NOMO-1 (cell line): ENCODE measurements at regions not wholly inside any gene's neighbourhood (a gene's known extent, or its start where the extent isn't known, plus 50 kb on each side); places are given as distances from the start of the nearest gene placed in this dataset.
"Not testable (repeated sequence)": the region's sequence is repeated elsewhere in the genome, so short reads cannot be mapped to it uniquely, and the experiment has no call there.

Experiments used
- DNase-seq, 2 experiments: peaks; one replicate each; lab custom pipeline; 2025; ENCODE audit not compliant: unreplicated experiment in 2 of 2; lab: John Stamatoyannopoulos, UW

DNA sequence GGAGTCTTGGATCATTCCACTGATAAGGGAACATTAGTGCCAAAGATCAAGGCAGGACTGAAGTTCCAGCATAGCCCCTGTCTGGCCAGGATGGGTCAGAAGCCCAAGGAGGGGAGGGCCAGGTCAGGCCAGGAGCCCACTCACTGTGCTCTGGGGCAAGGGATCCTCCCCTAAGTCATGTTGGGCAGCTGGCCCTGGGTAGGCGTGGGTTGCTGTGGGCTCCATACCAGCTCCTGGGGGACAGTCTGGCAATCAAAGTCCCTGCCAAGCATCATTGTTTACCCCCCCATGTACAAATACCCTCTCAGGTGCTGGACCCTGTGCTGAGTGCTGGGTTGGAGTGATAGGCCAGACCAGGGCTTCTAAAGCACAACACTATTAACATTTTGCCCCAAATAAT lies 130.5 kb downstream of the IRX5 start:
- DNase-seq = no peak

DNA sequence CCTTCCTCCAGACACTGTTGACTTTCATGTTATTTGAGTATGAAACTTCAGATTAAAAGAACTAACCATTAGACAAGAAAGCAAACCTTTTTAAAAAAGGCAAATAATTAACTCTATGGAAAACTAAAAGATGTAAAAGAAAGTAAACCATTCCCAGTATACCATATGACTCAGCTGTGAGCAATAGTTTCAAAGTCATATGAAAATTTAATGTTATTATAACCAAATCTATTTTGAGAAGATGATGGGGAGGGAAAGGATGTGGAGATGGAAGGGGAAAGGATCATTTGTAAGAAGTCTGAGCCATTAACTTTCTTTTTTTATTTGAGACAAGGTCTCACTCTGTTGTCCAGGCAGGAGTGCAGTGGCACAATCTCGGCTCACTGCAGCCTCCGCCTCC lies 131.8 kb downstream of the IRX5 start:
- no peak for DNase-seq

DNA sequence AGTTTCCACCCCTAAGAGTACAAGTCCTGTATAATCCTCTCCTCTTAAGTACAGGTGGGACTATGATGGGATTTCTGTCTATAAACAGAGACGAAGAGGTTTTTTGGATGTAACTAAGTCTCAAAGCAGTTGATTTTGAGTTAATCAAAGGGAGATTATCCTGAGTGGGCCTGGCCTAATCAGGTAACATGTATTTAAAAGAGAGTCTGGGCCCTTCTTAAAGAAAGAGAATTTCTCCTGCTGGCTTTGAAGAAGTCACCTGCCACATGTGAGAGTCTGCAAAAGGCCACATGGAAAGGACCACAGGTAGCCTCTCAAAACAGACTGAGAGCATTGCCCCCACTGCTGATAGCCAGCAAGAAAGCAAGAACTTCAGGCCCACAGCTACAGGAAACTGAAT lies 142.3 kb downstream of the IRX5 start:
- DNase-seq = no peak

DNA sequence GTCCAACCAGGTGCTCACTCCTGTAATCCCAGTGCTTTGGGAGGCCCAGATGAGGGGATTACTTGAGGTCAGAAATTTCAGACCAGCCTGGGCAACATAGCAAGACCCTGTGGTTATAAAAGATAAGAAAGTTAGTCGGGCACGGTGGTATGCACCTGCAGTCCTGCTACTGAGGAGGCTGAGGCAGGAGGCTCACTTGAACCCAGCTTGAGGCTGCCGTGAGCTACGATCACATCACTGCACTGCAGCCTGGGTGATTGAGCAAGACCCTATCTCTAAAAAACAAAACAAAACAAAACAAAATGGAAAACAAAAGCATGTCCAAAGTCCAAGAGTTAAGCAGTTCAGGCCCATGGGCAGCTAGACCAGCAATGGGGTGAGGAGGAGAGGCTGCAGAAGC lies 143.2 kb downstream of the IRX5 start:
- DNase-seq = no peak

DNA sequence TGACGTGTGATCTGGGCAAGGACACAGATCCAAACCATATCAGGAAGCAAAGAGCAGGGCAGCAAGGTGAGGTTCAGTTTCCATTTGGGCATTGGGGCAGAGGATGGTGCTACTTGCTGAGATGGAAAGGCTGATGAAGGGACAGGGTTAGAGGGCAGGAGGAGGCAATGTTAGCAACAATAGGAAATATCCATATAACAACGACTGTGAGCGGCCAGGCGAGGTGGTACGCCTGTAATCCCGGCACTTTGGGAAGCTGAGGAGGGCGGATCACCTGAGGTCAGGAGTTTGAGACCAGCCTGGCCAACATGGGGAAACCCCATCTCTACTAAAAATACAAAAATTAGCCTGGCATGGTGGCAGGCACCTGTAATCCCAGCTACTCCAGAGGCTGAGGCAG lies 144.5 kb downstream of the IRX5 start:
- DNase-seq = not testable (repeated sequence)

DNA sequence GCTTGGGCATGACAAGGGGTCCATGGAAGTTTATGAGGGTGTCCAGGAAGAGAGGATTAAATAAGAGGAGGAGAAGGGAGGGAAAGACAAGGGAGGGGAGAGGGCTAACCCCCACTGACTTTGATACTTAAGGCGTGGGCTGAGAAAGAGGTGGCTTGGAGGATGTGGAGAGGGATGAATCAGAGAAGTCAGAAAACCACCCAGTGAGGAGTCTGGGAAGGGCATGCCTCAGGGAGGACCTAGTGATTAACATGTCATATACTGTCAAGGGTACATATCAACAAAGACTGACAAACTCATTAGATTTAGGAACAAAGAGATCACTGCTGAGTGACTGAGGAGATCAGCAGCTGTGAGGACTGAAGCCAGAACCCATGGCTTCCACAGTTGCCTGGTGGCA lies 145.4 kb downstream of the IRX5 start:
- no peak for DNase-seq

DNA sequence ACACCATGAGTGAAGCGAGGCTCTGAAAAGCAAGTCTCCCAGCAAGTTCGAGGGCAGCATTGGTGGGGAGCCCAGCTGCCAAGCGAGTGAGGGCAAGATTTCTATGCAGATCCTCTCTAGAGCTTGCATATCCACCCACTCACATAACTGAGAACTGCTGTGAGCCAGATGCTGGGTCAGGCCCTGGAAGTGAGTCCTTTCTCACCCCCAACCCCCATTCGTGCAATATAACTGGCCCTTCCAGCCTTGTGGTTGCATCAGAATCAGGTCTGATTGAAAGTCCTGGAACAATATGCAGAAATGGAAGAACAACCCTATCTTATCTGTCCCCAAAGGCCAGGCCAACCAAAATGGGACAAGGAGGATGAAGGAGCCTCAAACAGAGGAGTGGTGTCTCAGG lies 146.6 kb downstream of the IRX5 start:
- no peak for DNase-seq

DNA sequence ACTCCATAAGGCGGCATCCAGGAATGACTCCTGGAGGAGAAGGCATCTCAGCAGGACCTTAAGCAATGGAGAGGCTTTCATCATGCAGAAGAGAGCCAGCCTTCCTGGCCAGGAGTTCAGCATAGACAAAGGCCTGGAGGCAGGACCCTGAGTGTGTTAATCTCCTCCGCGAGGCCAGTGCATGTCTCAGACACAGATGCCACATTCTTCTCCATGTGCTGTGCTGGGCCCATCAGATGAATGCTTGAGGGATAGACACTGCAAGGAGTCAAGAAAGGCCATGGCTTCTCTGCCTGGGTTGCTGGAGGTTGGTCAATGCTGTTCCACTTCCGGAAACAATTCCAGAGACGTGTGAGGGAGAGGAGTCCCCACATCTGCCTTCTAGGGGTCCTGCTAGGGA lies 147.5 kb downstream of the IRX5 start:
- DNase-seq = no peak

DNA sequence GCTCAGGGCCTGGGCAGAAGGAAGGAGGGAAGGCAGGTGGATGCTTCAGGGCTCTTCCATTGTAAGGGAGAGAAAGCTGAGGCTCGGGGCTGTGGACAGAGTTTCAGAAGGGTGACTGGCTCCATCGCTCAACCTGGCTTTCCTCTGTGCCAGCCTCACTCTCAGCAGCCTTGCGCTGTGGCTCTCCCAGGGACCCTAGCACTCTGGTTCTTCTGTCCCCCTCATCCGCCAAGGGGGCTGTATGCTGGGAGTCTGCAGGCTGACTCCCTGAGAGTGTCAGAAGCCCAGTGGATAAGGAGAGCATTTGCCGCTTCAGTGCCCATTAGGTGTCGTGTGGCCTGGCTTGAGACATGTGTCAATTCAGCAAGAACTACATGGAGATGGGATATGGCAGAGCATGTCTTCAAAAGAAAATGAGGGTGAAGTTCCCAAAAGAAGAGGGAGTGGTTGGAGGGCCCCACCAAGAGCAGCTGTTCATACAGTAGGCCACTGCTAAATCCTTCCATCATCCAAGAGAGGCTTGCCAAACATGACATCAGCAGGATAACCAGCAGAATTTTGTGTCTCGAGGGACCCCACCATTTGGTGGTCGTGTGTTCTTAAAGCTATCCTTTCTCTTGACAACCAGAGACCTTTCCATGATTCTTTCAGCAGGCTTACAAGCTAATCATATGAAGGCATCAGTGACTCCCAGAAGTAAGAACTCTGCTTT lies 148.2 kb downstream of the IRX5 start:
- no peak for DNase-seq

DNA sequence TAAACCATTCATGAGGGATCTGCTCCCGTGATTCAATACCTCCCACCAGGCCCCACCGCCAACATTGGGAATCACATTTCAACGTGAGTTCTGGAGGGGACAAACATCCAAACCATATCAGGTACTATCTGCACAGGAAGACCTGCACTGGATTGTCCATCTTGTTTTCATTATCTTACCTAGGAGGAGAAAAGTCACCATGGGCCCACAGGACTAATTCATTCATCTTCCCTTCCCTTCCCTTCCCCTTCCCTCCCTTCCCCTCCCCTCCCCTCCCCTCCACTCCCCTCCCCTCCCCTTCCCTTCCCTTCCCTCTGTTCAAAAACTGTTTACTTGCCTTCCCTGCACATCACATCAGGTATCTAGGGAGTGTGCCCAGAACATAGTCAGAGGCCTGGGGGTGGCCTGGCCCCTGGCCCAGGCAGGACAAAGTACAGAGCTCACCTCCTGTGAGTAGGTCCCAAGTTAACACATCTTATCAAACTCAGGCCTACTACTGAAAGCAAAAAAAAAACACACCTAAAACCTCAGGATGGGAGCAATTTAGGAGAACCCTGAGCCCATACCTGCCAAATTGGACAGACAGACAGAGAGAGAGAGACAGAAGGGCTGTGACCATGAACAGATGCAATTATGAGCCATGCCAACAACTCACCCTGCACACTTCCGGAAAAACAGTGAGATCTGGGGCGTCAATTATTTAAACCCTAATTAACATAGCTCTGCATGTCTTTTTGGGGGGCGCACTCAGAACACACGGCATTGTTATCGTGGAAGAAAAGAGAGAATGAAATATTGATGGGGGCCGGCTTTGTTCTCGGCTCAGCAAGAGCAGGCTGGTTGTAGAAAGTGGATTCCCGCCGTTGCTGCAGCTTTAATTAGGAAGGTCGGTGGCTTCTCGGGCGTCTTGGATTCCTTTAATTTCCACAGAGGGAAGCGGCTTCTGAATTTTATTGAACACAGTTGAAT lies 151.2 kb downstream of the IRX5 start:
- no peak for DNase-seq

DNA sequence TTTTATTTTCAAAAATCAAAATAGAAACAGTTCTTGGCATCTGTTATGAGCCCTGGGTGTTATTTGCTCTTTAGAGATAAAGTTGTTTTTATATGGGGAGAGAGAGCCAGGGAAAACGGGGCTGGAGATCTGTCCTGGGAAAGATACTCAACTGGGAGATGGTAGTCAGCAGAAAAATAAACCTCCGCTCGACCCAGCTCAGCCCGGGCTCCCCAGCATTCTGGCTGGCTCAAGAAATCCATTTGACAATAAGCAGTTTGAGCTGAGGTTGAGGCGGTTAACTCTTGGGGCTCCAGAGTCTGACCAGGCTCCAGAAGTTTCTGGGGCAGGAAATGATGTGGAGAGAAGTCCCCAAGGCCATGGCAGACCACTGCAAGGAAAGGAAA lies 151.9 kb downstream of the IRX5 start:
- no peak for DNase-seq

DNA sequence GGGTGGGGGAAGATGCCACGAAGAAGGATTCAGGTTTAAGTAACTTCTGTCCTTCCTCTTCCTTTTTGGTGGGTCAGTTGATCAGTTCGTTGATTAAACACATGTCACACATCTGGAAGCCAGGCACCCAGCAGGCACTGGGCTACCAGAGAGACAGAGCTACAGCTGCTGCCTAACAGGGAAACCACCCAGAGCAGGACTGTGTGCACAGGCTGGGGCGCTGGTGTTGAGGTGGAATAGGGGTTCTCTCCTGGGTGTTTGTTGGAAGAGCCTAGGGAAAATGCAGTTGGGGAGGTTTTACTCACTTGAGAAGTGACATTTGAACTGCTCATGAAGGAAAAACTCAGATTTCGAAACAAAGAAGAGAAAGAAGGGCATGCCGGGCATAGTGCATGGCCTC lies 152.4 kb downstream of the IRX5 start:
- no peak for DNase-seq

DNA sequence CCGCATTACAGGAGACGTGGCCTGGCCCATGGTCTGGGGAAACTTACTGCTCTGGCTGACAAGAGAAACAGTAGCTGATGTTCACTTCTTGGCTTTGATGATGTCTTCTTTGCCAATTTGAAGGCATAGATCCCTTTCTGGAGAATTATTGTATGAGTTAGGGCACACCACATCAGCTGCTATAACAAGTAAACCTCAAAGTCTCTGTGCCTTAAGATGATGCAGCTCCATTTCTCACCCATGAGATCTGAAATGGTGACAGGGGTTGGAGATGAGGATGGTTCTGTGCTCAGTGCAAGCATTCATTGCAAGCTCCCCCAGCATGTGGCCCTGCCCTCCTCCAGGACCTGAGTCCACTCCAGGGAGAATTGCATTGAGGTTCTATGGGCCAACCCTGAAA lies 157.4 kb downstream of the IRX5 start:
- DNase-seq = no peak

DNA sequence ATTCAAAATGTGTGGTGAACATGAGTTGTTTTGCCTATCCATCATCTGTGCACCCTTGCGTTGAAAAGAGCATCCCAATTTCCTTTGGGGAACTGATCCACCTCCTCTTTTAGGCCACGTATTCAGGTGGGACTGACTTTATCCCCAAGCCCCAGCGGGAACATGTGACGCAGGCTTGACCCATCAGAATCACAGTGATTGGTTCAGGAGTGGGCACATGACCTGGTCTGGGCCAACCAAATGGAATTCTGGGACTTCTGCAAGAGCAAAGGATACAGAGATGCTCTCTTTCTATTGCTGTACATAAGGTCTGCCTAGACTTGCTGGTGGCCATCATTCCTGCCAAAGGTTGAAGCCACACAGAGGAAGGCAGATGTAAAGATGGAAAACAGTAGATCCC lies 158.9 kb downstream of the IRX5 start:
- no peak for DNase-seq

DNA sequence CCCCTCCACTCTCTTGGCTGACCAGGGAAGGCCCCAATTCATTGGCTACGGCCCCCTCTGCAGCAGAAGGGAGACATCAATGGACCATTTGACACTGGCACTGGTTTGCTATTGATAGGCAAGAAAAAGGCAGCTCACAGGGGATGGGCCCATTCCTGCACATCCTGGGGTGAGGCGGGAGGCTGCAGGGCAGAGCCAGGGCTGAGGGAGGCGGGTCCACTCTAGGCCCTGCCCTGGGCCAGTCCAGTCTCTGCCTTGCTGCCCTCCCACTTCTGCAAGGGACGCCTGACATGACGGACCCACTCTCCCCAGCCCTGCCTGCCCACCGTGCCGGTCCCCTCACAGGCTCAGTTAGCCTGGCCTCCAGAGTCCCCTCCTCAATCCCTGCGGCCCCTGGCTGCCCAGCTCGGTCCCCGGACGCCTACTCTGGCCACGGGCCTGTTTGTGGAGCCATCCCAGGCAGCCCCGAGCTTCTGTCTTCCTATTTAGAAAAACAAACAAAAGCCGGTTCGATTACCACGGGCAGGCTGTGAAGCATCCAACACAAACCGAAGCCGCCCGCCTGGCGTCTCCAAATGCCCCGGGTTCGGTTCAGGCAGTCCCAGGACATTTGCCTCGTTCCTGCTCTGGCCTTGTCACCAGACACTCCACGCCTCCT lies 160.7 kb downstream of the IRX5 start:
- no peak for DNase-seq

DNA sequence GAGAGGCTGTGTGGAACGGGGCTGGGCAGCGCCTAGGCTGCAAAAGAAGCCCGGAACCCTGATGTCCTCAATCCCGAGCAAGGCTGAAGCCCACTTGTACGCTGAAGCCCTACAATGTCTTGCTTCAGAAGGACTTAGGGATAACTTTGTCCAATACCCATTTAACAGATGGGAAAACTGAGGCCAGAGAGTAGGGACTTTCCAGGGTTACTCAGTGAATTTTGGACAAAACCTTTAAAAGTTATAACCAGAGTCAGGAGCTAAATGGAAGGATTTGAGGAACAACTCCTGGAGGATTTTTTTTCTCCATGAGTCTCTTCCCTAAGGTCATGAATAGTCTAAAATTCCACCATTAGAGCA lies 161.2 kb downstream of the IRX5 start:
- DNase-seq = no peak

DNA sequence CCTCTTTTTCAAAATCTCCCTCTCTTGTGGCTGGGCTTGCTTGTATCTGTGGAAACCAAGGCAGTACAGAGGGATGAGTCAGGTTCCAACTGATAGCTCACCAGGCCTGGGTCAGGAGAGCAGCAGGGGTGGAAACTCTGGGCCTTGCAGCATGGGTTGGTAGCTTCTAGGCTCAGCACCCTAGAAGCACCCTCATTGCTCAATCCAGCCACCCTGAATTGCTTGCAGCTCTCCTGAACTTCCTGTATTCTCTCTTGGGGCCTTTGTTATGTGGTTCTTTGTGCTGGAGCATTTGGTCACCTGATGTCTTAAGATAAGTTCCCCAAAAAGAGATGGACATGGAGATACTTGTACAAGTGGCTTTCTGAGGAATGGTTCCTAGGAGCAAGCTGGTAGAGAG lies 169.4 kb downstream of the IRX5 start:
- DNase-seq = peak in 1 of 2 experiments; percentile 10

DNA sequence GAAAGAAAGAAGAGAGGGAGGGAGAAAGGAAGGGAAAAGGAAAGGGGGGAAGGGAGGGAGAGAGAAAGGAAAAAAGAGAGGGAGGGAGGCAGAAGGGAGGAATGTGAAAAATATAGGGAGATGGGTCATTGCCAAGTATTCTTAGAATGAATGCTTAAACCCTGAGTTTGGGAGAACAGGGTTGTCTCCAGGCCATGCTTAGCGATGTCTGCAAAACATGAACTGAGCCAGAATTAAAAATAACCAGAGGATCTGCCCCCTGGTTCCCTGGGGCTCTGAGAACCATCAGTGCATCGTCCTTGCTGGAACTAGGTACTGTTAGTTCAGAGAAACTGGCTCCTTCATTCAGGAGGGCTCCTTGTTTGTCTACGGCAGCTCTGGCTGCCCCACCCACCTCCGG lies 170.4 kb downstream of the IRX5 start:
- DNase-seq = no peak

DNA sequence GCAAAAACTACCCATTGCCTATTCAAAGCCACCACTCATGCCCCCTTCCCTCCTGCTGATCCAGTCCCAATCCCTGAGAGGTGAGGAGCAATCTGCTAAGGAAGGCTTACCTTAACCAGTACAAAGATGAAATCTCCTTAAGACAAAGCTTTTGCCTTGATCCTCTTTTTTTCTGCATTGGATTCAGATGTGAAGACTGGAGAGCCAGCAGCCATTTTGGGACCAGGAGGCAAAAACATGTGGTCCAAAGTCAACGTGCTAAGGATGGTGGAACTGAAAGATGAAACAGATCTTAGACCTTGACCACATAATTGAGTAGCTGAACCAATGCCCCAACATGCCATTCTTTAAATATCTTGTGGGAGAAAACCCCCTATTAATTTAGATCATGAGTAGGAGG lies 171.4 kb downstream of the IRX5 start:
- DNase-seq = no peak

DNA sequence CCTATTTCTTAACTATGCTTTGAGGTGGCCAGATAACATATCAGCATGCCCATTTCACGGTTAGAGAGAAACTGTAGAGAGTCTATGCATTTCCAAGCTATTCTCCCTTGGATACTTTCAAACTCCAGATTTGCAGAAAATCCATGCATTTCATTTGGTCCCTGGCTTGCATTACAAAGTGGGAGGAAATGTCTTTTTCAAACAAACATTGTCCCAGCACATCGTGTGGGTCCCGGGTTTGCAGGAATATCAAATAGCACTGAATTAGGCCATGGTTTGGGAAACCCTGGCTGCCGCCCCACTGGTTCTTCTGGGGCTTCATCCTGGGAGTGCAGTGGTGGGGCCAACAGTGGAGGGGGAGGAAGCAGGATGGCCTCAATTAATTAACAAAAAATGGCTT lies 171.9 kb downstream of the IRX5 start:
- DNase-seq = no peak

DNA sequence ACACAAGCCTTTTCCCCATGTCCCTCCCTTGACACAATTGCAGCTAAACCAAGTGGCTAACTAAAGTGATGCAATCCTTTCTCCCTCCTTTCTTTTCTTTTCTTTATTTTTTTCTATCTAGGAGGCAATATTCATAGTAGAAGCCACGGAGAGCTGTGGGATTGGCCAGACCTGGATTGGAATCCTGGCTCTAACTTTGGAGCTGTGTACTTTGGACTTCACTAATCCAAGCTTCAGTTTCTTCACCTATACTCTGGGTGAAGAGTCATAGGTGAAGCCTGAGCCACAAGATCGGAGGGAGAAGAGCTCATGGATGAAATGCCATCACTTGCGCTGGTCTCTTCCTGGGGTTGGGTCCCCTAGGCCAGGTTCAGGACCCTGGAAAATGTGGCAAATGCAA lies 177.2 kb downstream of the IRX5 start:
- DNase-seq = no peak

DNA sequence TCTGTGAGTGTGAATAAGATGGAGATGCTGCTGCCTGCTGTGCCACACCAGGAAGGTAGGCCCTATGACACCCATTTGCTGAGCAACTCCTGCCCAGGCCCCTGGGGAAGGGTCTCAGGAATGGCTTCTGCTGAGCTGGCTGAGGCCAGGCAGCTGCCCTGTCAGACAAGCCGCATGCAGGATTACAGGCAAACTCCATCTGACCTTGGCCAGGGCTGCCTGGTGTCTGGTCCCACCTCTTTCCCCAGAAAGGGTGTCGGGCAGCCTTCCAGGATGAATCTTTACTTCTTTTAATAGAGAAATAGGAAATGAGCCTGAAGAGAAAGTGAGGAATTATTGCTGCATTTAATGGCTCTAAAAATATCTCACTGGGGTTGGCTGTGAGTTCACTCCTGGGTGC lies 182.5 kb downstream of the IRX5 start:
- DNase-seq = no peak
